H9 (cell line): ENCODE measurements at regions not wholly inside any gene's neighbourhood (a gene's known extent, or its start where the extent isn't known, plus 50 kb on each side); places are given as distances from the start of the nearest gene placed in this dataset.

ENCODE experiments used
- DNase-seq: peaks from one replicate; pipeline ENCODE4 v3.0.0-alpha.2; 2017
- H2AFZ ChIP-seq: one replicate; pipeline ENCODE4 v1.6.1; 2013; ENCODE audit warnings: mild to moderate bottlenecking, low read length, control low read depth, moderate library complexity
- H2AK5ac ChIP-seq: 2 replicates; pipeline ENCODE4 v1.6.1; 2013; ENCODE audit warnings: low read length, control low read depth, mixed read lengths; ENCODE audit not compliant: insufficient read length
- H2BK120ac ChIP-seq: one replicate; pipeline ENCODE4 v1.6.1; 2013; ENCODE audit warnings: low read depth, mild to moderate bottlenecking, low read length, control low read depth, inconsistent platforms; ENCODE audit not compliant: poor library complexity, severe bottlenecking
- H2BK12ac ChIP-seq: 2 replicates; pipeline ENCODE4 v1.6.1; 2013; ENCODE audit warnings: low read length, control low read depth, mixed read lengths, low read depth; ENCODE audit not compliant: insufficient read length
- H2BK15ac ChIP-seq: 2 replicates; pipeline ENCODE4 v1.6.1; 2013; ENCODE audit warnings: low read depth, low read length, control low read depth
- H2BK20ac ChIP-seq: one replicate; pipeline ENCODE4 v1.6.1; 2013; ENCODE audit warnings: low read depth, mild to moderate bottlenecking, low read length, control low read depth, inconsistent platforms; ENCODE audit not compliant: poor library complexity, severe bottlenecking
- H2BK5ac ChIP-seq: 2 replicates; pipeline ENCODE4 v1.6.1; 2013; ENCODE audit warnings: low read length, control low read depth, mixed read lengths; ENCODE audit not compliant: insufficient read length
- H3K14ac ChIP-seq: 2 replicates; pipeline ENCODE4 v1.6.1; 2013; ENCODE audit warnings: low read length, control low read depth; ENCODE audit not compliant: insufficient read depth
- H3K18ac ChIP-seq: 2 replicates; pipeline ENCODE4 v1.6.1; 2013; ENCODE audit warnings: low read depth, mild to moderate bottlenecking, mixed read lengths, low read length, control low read depth; ENCODE audit not compliant: insufficient read length
- H3K23ac ChIP-seq: 2 replicates; pipeline ENCODE4 v1.6.1; 2013; ENCODE audit warnings: low read length, control low read depth, mixed read lengths, low read depth; ENCODE audit not compliant: insufficient read length
- H3K23me2 ChIP-seq: 2 replicates; pipeline ENCODE4 v1.6.1; 2013; ENCODE audit warnings: low read depth, mild to moderate bottlenecking, mixed read lengths, low read length, control low read depth; ENCODE audit not compliant: insufficient read length, poor library complexity, severe bottlenecking
- H3K27ac ChIP-seq: 2 replicates; pipeline ENCODE4 v1.5.1; 2013; ENCODE audit warnings: low read length, control low read depth, mixed read lengths, low read depth; ENCODE audit not compliant: insufficient read length
- H3K27me3 ChIP-seq: 2 replicates; pipeline ENCODE4 v1.6.1; 2013; ENCODE audit warnings: low read length, control low read depth, inconsistent platforms; ENCODE audit not compliant: insufficient read depth
- H3K4ac ChIP-seq: 2 replicates; pipeline ENCODE4 v1.6.1; 2013; ENCODE audit warnings: low read depth, mild to moderate bottlenecking, control low read depth, inconsistent platforms, low read length, moderate library complexity
- H3K4me1 ChIP-seq: 2 replicates; pipeline ENCODE4 v1.6.1; 2013; ENCODE audit warnings: low read length, control low read depth, inconsistent platforms; ENCODE audit not compliant: insufficient read depth
- H3K4me2 ChIP-seq: 2 replicates; pipeline ENCODE4 v1.6.1; 2013; ENCODE audit warnings: low read length, control low read depth, mixed read lengths; ENCODE audit not compliant: insufficient read length, insufficient read depth
- H3K56ac ChIP-seq: 2 replicates; pipeline ENCODE4 v1.6.1; 2013; ENCODE audit warnings: low read depth, mild to moderate bottlenecking, mixed read lengths, low read length, control low read depth; ENCODE audit not compliant: insufficient read length
- H3K79me1 ChIP-seq: 2 replicates; pipeline ENCODE4 v1.6.1; 2013; ENCODE audit warnings: low read depth, mild to moderate bottlenecking, moderate library complexity, low read length, control low read depth, inconsistent platforms; ENCODE audit not compliant: insufficient read depth, poor library complexity, severe bottlenecking
- H3K79me2 ChIP-seq: 2 replicates; pipeline ENCODE4 v1.6.1; 2013; ENCODE audit warnings: low read length, control low read depth, inconsistent platforms; ENCODE audit not compliant: insufficient read depth
- H3K9ac ChIP-seq: 2 replicates; pipeline ENCODE4 v1.6.1; 2013; ENCODE audit warnings: low read length, control low read depth, mixed read lengths; ENCODE audit not compliant: insufficient read length; ENCODE audit errors: extremely low read depth
- H3K9me3 ChIP-seq: one replicate; pipeline ENCODE4 v1.6.1; 2013; ENCODE audit warnings: low read depth, low read length, inconsistent platforms; ENCODE audit not compliant: control insufficient read depth
- H3T11ph ChIP-seq: one replicate; pipeline ENCODE4 v1.6.1; 2013; ENCODE audit warnings: mild to moderate bottlenecking, low read length, control low read depth, inconsistent platforms
- H4K20me1 ChIP-seq: one replicate; pipeline ENCODE4 v1.6.1; 2013; ENCODE audit not compliant: control insufficient read depth, insufficient read length, insufficient read depth
- H4K5ac ChIP-seq: 2 replicates; pipeline ENCODE4 v1.6.1; 2013; ENCODE audit warnings: low read depth, mild to moderate bottlenecking, mixed read lengths, low read length, control low read depth; ENCODE audit not compliant: insufficient read length
- H4K8ac ChIP-seq: replicated peaks from 2 replicates; pipeline ENCODE4 v1.6.1; 2013; ENCODE audit warnings: low read length, control low read depth, mixed read lengths, low read depth; ENCODE audit not compliant: insufficient read length
- H4K91ac ChIP-seq: 2 replicates; pipeline ENCODE4 v1.6.1; 2013; ENCODE audit warnings: low read depth, mild to moderate bottlenecking, moderate library complexity, mixed read lengths, low read length, control low read depth; ENCODE audit not compliant: insufficient read length
- H3K27ac Mint-ChIP-seq, 3 experiments: 2 replicates in 2 of 3; 3 replicates in 1 of 3; pipeline ENCODE4 v1.8.0; 2020 to 2021; ENCODE audit warnings: mixed read lengths in 3 of 3, mild to moderate bottlenecking in 1 of 3, moderate library complexity in 1 of 3
- H3K27me3 Mint-ChIP-seq: 2 replicates; pipeline ENCODE4 v1.8.0; 2021; ENCODE audit warnings: low read depth, mild to moderate bottlenecking, moderate library complexity, mixed read lengths
- H3K36me3 Mint-ChIP-seq, 3 experiments: 2 replicates in 2 of 3; 3 replicates in 1 of 3; pipeline ENCODE4 v1.8.0; 2020 to 2021; ENCODE audit warnings: low read depth in 3 of 3, mixed read lengths in 3 of 3; ENCODE audit not compliant: insufficient read depth in 1 of 3
- H3K4me1 Mint-ChIP-seq, 2 experiments: 2 replicates each; pipeline ENCODE4 v1.8.0; 2020; ENCODE audit warnings: mixed read lengths in 2 of 2
- H3K4me3 Mint-ChIP-seq, 2 experiments: 2 replicates in 1 of 2; 3 replicates in 1 of 2; pipeline ENCODE4 v1.8.0; 2020 to 2021; ENCODE audit warnings: mild to moderate bottlenecking in 2 of 2, mixed read lengths in 2 of 2, moderate library complexity in 1 of 2
- H3K9me3 Mint-ChIP-seq, 2 experiments: 2 replicates in 1 of 2; 3 replicates in 1 of 2; pipeline ENCODE4 v1.8.0; 2020; ENCODE audit warnings: mild to moderate bottlenecking in 2 of 2, mixed read lengths in 2 of 2, moderate library complexity in 1 of 2
- whole genome bisulfite sequencing: extraction: QIAGEN DNeasy Blood & Tissue Kit; methylation state at CpG from one replicate; pipeline ENCODE4 v1.1.7; 2013; ENCODE audit warnings: missing lambda C conversion rate, low lambda C conversion rate, mixed read lengths; ENCODE audit not compliant: insufficient read length; ENCODE audit errors: extremely low coverage; 5-methylcytosine and 5-hydroxymethylcytosine counted together
- TF ChIP-seq, protein P1 (sequence below): fragments of 200-600 bp; sonication (generic); conservative IDR thresholded peaks from 3 replicates; pipeline ENCODE4 v1.8.0; 2021; ENCODE audit warnings: antibody characterized with exemption, mild to moderate bottlenecking

DNA sequence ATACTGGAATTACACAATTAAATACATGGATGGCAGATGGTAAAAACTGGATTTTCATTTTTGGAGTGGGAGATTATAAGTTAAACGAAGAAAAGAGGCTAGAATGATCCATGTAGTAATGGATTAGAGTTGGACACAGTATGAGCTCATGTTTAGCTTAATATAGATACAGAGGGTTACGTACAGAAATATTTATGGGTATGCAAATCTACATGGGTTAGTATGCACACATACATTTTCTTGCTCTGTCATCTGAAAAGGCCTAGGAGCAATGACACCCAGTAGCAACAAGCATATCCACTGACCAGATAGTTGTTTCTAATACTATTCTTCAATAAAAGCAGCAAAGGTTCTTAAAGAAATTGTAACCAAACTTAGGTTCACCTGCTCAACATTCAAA, 366.4 kb downstream of the SEMA3D start:
- Histone ChIP-seq H3K4me1 (no peaks in the 10 kb centered on the region; the same call in 1 of the 2 replicates), H2BK120ac (no peak overlapping the region), H2BK20ac (no peak overlapping the region), H2BK5ac (no peak overlapping the region), H2AFZ (no peak overlapping the region), H2AK5ac (no peak overlapping the region), H3K18ac (no peak overlapping the region), H3K27ac (no peak overlapping the region), H3K9ac (no peak overlapping the region), H4K8ac (no peak overlapping the region), H3K79me1 (no peaks in the 10 kb centered on the region), H3K4me2 (no peak overlapping the region), H3K27me3 (no peaks in the 10 kb centered on the region), H3K56ac (no peak overlapping the region), H2BK15ac (no peak overlapping the region), H3T11ph (no peak overlapping the region), H3K4ac (no peak overlapping the region), H3K9me3 (no peaks in the 10 kb centered on the region), H3K23me2 (no peaks in the 10 kb centered on the region), H3K14ac (no peak overlapping the region), H4K91ac (no peak overlapping the region), H3K23ac (no peak overlapping the region), H4K20me1 (no peaks in the 10 kb centered on the region), H2BK12ac (no peak overlapping the region), H4K5ac (no peak overlapping the region), H3K79me2 (no peaks in the 10 kb centered on the region)
- Mint-ChIP-seq H3K4me1 (peaks cover 2 to 6% of the 10 kb centered on the region in 2 experiments; a peak in 3 of 4 replicates), H3K27ac (no peak overlapping the region), H3K9me3 (no peaks in the 10 kb centered on the region; a peak in 1 of 5 replicates), H3K27me3 (no peaks in the 10 kb centered on the region), H3K4me3 (no peak overlapping the region), H3K36me3 (no peaks in the 10 kb centered on the region)
- DNase-seq: no peak
- no CpG with 5 or more reads among the region's 2 CpGs for WGBS
- TF ChIP-seq, protein P1, sequence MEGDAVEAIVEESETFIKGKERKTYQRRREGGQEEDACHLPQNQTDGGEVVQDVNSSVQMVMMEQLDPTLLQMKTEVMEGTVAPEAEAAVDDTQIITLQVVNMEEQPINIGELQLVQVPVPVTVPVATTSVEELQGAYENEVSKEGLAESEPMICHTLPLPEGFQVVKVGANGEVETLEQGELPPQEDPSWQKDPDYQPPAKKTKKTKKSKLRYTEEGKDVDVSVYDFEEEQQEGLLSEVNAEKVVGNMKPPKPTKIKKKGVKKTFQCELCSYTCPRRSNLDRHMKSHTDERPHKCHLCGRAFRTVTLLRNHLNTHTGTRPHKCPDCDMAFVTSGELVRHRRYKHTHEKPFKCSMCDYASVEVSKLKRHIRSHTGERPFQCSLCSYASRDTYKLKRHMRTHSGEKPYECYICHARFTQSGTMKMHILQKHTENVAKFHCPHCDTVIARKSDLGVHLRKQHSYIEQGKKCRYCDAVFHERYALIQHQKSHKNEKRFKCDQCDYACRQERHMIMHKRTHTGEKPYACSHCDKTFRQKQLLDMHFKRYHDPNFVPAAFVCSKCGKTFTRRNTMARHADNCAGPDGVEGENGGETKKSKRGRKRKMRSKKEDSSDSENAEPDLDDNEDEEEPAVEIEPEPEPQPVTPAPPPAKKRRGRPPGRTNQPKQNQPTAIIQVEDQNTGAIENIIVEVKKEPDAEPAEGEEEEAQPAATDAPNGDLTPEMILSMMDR: no peak
